ENCODE measurements at regions not wholly inside any gene's neighbourhood (a gene's known extent, or its start where the extent isn't known, plus 50 kb on each side); places are given as distances from the start of the nearest gene placed in this dataset.

GRCh38 chr12:42957136-42957535 is 367.6 kb upstream of the PRICKLE1 start:
- no peak for TF ChIP-seq MYC (IDR thresholded peaks at IDR 0.05; ENCODE audit: low read depth, low read length)
- no peak for TF ChIP-seq EZH2 (IDR thresholded peaks at IDR 0.05; ENCODE audit: borderline replicate concordance, low read depth, low read length, severe bottlenecking)
- no peak for TF ChIP-seq GATA2 (IDR thresholded peaks at IDR 0.05; ENCODE audit: insufficient read depth, insufficient read length, low read depth, low read length)
- no peak for TF ChIP-seq JUN (IDR thresholded peaks at IDR 0.05; ENCODE audit: borderline replicate concordance, insufficient read depth, insufficient read length, low read depth)
- TF ChIP-seq MAX (IDR thresholded peaks at IDR 0.05; ENCODE audit: insufficient read depth, insufficient read length), result no peak
- FAIRE-seq (no peak), DNase-seq (ENCODE audit: low read depth, low spot score) (no peak)
- H3K4me2 ChIP-seq (ENCODE audit: insufficient read depth, low read length), result no peak overlapping the region
- BruUV-seq (replicated peaks), result no TSS peak
- H2AFZ ChIP-seq (ENCODE audit: low read depth, low read length), result no peak overlapping the region
- H3K9me1 ChIP-seq (replicated peaks; ENCODE audit: control insufficient read depth, extremely low read depth, insufficient read depth, low read length), result no peaks in the 10 kb centered on the region
- intact Hi-C loops (cut with micrococcal nuclease), result no loop called here
- H3K27me3 ChIP-seq (ENCODE audit: control insufficient read depth in 2 of 2, insufficient read depth in 2 of 2, low read length in 2 of 2), result no peaks in the 10 kb centered on the region
- H3K9me3 ChIP-seq (replicated peaks; ENCODE audit: control insufficient read depth, insufficient read depth, low read length), result no peaks in the 10 kb centered on the region
- CTCF ChIA-PET, result interaction anchor here (0.9 to 1.9 kb wide), 4 partner anchors 41 to 370 kb away, joined by 3 to 5 read pairs (median 4); no protein-coding TSS in a partner anchor
- H3K79me2 ChIP-seq (ENCODE audit: control insufficient read depth, insufficient read depth, low read length), result no peaks in the 10 kb centered on the region
- no peak overlapping the region for H3K27ac ChIP-seq (ENCODE audit: insufficient read depth, low read depth, low read length)
- no peaks in the 10 kb centered on the region for H4K20me1 ChIP-seq (replicated peaks; ENCODE audit: control insufficient read depth, extremely low read depth, insufficient read depth, low read length)
- peaks cover 48% of the 10 kb centered on the region for H3K4me1 ChIP-seq (ENCODE audit: control insufficient read depth, extremely low read depth, insufficient read depth, low read length)
- POLR2A ChIA-PET, result interaction anchor here (0.6 kb wide), 1 partner anchor 473 kb away, joined by 3 read pairs; no protein-coding TSS in a partner anchor
- H3K4me3 ChIP-seq (replicated peaks in 1 of 3; ENCODE audit: insufficient read depth in 1 of 3, low read depth in 1 of 3, low read length in 3 of 3), result no peak overlapping the region
- no peak overlapping the region for H3K9ac ChIP-seq (replicated peaks; ENCODE audit: extremely low read depth, insufficient read depth, low read length)
- no peaks in the 10 kb centered on the region for H3K36me3 ChIP-seq (ENCODE audit: control insufficient read depth in 2 of 2, extremely low read depth in 1 of 2, insufficient read depth in 2 of 2, low read length in 2 of 2)
- dilution Hi-C loops (cut with MboI; ENCODE audit: extremely low pct_ligation_motif_present, low sequenced_read_pairs), result no loop called here

GRCh38 chr12:42953021-42953420 is 363.5 kb upstream of the PRICKLE1 start:
- Histone ChIP-seq H3K9me1 (replicated peaks; ENCODE audit: control insufficient read depth, extremely low read depth, insufficient read depth, low read length) (no peaks in the 10 kb centered on the region), H3K9ac (replicated peaks; ENCODE audit: extremely low read depth, insufficient read depth, low read length) (no peak overlapping the region), H3K27ac (ENCODE audit: insufficient read depth, low read depth, low read length) (no peak overlapping the region), H4K20me1 (replicated peaks; ENCODE audit: control insufficient read depth, extremely low read depth, insufficient read depth, low read length) (no peaks in the 10 kb centered on the region), H3K27me3 (ENCODE audit: control insufficient read depth in 2 of 2, insufficient read depth in 2 of 2, low read length in 2 of 2) (no peaks in the 10 kb centered on the region), H2AFZ (ENCODE audit: low read depth, low read length) (no peak overlapping the region), H3K79me2 (ENCODE audit: control insufficient read depth, insufficient read depth, low read length) (no peaks in the 10 kb centered on the region), H3K4me1 (ENCODE audit: control insufficient read depth, extremely low read depth, insufficient read depth, low read length) (peaks cover 7% of the 10 kb centered on the region), H3K4me2 (ENCODE audit: insufficient read depth, low read length) (no peak overlapping the region), H3K9me3 (replicated peaks; ENCODE audit: control insufficient read depth, insufficient read depth, low read length) (no peaks in the 10 kb centered on the region), H3K36me3 (ENCODE audit: control insufficient read depth in 2 of 2, extremely low read depth in 1 of 2, insufficient read depth in 2 of 2, low read length in 2 of 2) (no peaks in the 10 kb centered on the region), H3K4me3 (replicated peaks in 1 of 3; ENCODE audit: insufficient read depth in 1 of 3, low read depth in 1 of 3, low read length in 3 of 3) (no peak overlapping the region)
- dilution Hi-C loops (cut with MboI; ENCODE audit: extremely low pct_ligation_motif_present, low sequenced_read_pairs), result no loop called here
- CTCF ChIA-PET, result no interaction called here
- BruUV-seq (replicated peaks), result no TSS peak
- FAIRE-seq, result no peak
- no peak for DNase-seq (ENCODE audit: low read depth, low spot score)
- TF ChIP-seq POLR2A (IDR thresholded peaks at IDR 0.05; ENCODE audit: low read depth, low read length), result no peak
- no peak for TF ChIP-seq JUN (IDR thresholded peaks at IDR 0.05; ENCODE audit: borderline replicate concordance, insufficient read depth, insufficient read length, low read depth)
- TF ChIP-seq FOS (IDR thresholded peaks at IDR 0.05; ENCODE audit: borderline replicate concordance, insufficient read depth, low read length), result no peak
- no peak for TF ChIP-seq GATA2 (IDR thresholded peaks at IDR 0.05; ENCODE audit: insufficient read depth, insufficient read length, low read depth, low read length)
- TF ChIP-seq MYC (IDR thresholded peaks at IDR 0.05; ENCODE audit: low read depth, low read length), result no peak
- no peak for TF ChIP-seq MAX (IDR thresholded peaks at IDR 0.05; ENCODE audit: insufficient read depth, insufficient read length)
- TF ChIP-seq EZH2 (IDR thresholded peaks at IDR 0.05; ENCODE audit: borderline replicate concordance, low read depth, low read length, severe bottlenecking), result no peak
- TF ChIP-seq CTCF (IDR thresholded peaks at IDR 0.05; ENCODE audit: extremely low read depth in 1 of 2, insufficient read depth in 1 of 2, low read depth in 1 of 2, low read length in 2 of 2), result no peak
- no peak for TF ChIP-seq POLR2AphosphoS5 (IDR thresholded peaks at IDR 0.05; ENCODE audit: insufficient read depth, low read depth, low read length)
- intact Hi-C loops (cut with micrococcal nuclease), result no loop called here
- POLR2A ChIA-PET, result no interaction called here

All from endothelial cell of umbilical vein (primary cell).